ENCODE measurements at regions not wholly inside any gene's neighbourhood (a gene's known extent, or its start where the extent isn't known, plus 50 kb on each side); places are given as distances from the start of the nearest gene placed in this dataset.
A peak's percentile ranks its signal among the peaks of the same experiment; 100 is the strongest.
"Not testable (repeated sequence)": the region's sequence is repeated elsewhere in the genome, so short reads cannot be mapped to it uniquely, and the experiment has no call there.

DNA sequence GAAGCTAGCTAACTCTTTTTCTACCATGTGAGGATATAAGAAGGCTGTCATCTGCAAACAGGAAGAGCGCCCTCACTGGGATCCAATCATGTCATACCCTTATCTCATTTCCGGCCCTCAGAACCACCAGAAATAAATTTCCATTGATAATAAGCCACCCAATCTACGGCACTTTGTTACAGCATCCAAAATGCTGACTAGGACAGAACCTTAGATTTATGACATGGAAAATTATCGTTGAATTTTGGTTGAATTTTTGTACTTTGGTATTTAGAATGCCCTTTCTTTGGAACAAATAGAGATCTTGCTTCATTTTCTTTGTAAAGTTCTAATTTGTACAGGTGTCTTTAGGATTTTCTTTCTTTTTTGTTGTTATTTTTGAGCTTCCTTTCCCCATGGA, 53.3 kb upstream of the CYLC2 start:
- Histone ChIP-seq H3K27ac (no peak overlapping the region), H3K9me3 (no peaks in the 10 kb centered on the region), H3K36me3 (no peaks in the 10 kb centered on the region), H3K27me3 (no peaks in the 10 kb centered on the region), H3K4me3 (no peak overlapping the region), H3K4me1 (no peaks in the 10 kb centered on the region)
- TF ChIP-seq POLR2AphosphoS5 (IDR thresholded peaks at IDR 0.05) (no peak), EP300 (IDR thresholded peaks at IDR 0.05) (no peak), POLR2A (IDR thresholded peaks at IDR 0.05) (no peak)
- TF ChIP-seq, protein P1, sequence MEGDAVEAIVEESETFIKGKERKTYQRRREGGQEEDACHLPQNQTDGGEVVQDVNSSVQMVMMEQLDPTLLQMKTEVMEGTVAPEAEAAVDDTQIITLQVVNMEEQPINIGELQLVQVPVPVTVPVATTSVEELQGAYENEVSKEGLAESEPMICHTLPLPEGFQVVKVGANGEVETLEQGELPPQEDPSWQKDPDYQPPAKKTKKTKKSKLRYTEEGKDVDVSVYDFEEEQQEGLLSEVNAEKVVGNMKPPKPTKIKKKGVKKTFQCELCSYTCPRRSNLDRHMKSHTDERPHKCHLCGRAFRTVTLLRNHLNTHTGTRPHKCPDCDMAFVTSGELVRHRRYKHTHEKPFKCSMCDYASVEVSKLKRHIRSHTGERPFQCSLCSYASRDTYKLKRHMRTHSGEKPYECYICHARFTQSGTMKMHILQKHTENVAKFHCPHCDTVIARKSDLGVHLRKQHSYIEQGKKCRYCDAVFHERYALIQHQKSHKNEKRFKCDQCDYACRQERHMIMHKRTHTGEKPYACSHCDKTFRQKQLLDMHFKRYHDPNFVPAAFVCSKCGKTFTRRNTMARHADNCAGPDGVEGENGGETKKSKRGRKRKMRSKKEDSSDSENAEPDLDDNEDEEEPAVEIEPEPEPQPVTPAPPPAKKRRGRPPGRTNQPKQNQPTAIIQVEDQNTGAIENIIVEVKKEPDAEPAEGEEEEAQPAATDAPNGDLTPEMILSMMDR (IDR thresholded peaks at IDR 0.05), result no peak
- DNase-seq, result no peak
- 78 to 85% methylated on average over 4 of the region's 4 CpGs for WGBS, 2 donors
- ATAC-seq (ENCODE audit: low FRiP score in 2 of 2), result no peak

DNA sequence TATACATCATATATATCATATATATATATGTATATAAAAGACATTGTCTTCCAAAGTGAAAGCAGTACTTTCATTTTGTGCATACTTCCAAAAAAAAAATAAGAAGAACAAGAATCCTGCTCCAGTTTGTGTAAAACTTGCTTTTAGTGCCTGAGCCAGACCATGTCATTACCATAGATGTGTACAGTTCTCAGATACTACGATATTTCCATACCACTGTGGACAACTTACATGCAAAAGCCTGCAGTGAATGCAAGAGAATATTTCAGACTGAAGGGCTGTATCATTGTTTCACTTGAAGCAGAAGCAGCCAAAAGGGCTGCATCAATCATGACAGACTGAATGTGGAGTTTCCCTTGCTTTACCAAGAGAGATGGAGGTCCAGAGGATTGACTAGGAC, 72.6 kb upstream of the CYLC2 start:
- 75 to 81% methylated on average over 1 of the region's 1 CpG for WGBS, 2 donors
- Histone ChIP-seq H3K36me3 (no peaks in the 10 kb centered on the region), H3K4me1 (no peaks in the 10 kb centered on the region), H3K27ac (no peak overlapping the region), H3K9me3 (no peaks in the 10 kb centered on the region), H3K27me3 (no peaks in the 10 kb centered on the region), H3K4me3 (no peak overlapping the region)
- DNase-seq (no peak), ATAC-seq (ENCODE audit: low FRiP score in 2 of 2) (no peak)
- TF ChIP-seq EP300 (IDR thresholded peaks at IDR 0.05) (no peak), POLR2AphosphoS5 (IDR thresholded peaks at IDR 0.05) (no peak), POLR2A (IDR thresholded peaks at IDR 0.05) (no peak)
- TF ChIP-seq, protein P1 (IDR thresholded peaks at IDR 0.05), result no peak

DNA sequence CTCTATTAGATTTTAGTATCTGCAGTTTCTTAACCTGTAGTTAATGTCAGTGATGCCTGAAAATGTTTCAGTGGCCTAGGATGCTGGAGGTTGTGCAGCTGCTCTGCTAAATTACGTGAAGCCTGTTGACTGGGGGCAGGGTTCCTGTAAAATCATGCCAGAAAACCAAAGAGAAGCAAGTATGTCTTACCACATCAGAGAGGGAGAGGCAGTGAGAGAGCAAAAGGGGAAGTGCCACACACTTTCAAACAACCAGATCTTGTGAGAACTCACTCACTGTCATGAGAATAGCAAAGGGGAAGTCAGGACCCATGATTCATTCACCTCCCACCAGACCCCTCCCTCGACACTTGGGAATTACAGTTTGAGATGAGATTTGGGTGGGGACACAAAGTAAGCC, 83.9 kb upstream of the CYLC2 start:
- Histone ChIP-seq H3K4me3 (no peak overlapping the region), H3K36me3 (no peaks in the 10 kb centered on the region), H3K4me1 (no peaks in the 10 kb centered on the region), H3K9me3 (peaks cover 0 to 3% (median 0%) of the 10 kb centered on the region in 4 donors), H3K27ac (no peak overlapping the region), H3K27me3 (no peaks in the 10 kb centered on the region)
- WGBS, 2 donors, result 30 to 50% methylated on average over 2 of the region's 2 CpGs
- no peak for ATAC-seq (ENCODE audit: low FRiP score in 2 of 2)
- TF ChIP-seq POLR2A (IDR thresholded peaks at IDR 0.05), result no peak
- TF ChIP-seq, protein P1 (IDR thresholded peaks at IDR 0.05), result no peak
- no peak for TF ChIP-seq EP300 (IDR thresholded peaks at IDR 0.05)
- no peak for DNase-seq

DNA sequence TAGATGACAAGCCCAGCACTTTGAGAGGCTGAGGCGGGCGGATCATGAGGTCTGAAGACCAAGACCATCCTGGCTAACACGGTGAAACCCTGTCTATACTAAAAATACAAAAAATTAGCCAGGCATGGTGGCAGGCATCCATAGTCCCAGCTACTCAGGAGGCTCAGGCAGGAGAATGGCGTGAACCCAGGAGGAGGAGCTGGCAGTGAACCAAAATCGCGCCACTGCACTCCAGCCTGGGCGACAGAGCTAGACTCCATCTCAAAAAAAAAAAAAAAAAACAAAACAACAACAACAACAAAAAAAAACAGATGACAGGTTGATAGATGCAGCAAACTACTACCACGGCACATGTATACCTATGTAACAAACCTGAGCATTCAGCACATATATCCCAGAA, 89.3 kb upstream of the CYLC2 start:
- not testable (repeated sequence) for H3K27ac ChIP-seq; H3K36me3 ChIP-seq; ATAC-seq (ENCODE audit: low FRiP score in 2 of 2); H3K27me3 ChIP-seq; H3K4me1 ChIP-seq; H3K4me3 ChIP-seq; H3K9me3 ChIP-seq
- DNase-seq, result peak in 1 of 2 donors; percentile 1
- 91 to 92% methylated on average over 8 of the region's 8 CpGs for WGBS, 2 donors

DNA sequence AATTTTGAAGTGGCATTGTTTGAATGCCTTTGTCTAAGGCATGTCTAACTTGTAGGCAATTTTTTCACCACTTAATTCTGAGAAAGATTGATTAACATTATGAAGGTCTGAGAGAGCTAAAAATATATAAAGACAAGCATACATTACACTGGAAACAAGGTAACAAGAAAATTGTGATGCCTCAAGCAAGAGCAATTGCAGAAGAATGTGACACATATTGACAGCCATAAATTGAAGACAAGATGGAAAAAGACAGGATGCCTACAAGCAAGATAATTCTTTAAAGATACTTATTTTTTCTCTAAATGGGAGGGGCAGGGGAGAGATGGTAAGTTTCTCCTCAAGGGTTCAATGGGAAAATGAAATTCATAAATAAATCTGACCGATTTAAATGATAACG, 103.1 kb upstream of the CYLC2 start:
- 95% methylated on average over 2 of the region's 2 CpGs for WGBS, 2 donors
- H3K9me3 ChIP-seq, result no peaks in the 10 kb centered on the region
- no peaks in the 10 kb centered on the region for H3K4me1 ChIP-seq
- no peaks in the 10 kb centered on the region for H3K27me3 ChIP-seq
- no peaks in the 10 kb centered on the region for H3K36me3 ChIP-seq
- ATAC-seq (ENCODE audit: low FRiP score in 2 of 2) (no peak), DNase-seq (no peak)
- no peak overlapping the region for H3K27ac ChIP-seq
- no peak for TF ChIP-seq EP300 (IDR thresholded peaks at IDR 0.05)
- no peak for TF ChIP-seq POLR2AphosphoS5 (IDR thresholded peaks at IDR 0.05)
- TF ChIP-seq, protein P1 (IDR thresholded peaks at IDR 0.05), result no peak
- TF ChIP-seq POLR2A (IDR thresholded peaks at IDR 0.05), result no peak
- H3K4me3 ChIP-seq, result no peak overlapping the region

DNA sequence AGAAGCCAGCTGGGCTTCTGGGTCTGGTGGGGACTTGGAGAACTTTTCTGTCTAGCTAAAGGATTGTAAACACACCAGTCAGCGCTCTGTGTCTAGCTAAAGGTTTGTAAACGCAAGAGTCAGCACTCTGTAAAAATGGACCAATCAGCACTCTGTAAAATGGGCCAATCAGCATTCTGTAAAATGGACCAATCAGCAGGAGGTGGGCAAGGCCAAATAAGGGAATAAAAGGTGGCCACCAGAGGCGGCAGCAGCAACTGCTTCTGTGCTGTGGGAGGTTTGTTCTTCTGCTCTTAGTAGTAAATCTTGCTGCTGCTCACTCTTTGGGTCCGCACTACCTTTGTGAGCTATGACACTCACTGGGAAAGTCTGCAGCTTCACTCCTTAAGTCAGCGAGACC, 106.4 kb upstream of the CYLC2 start:
- not testable (repeated sequence) for H3K27me3 ChIP-seq; H3K36me3 ChIP-seq; H3K4me3 ChIP-seq; H3K27ac ChIP-seq; DNase-seq; ATAC-seq (ENCODE audit: low FRiP score in 2 of 2); H3K4me1 ChIP-seq; H3K9me3 ChIP-seq
- 87 to 97% methylated on average over 5 of the region's 5 CpGs for WGBS, 2 donors

All from upper lobe of left lung (tissue), 6 donors.